IPS-11a (cell line): ENCODE measurements at regions not wholly inside any gene's neighbourhood (a gene's known extent, or its start where the extent isn't known, plus 50 kb on each side); places are given as distances from the start of the nearest gene placed in this dataset.
"Not testable (repeated sequence)": the region's sequence is repeated elsewhere in the genome, so short reads cannot be mapped to it uniquely, and the experiment has no call there.

Source experiments
- H3K4me3 ChIP-seq: one replicate; pipeline ENCODE4 v1.5.1; 2013; ENCODE audit warnings: low read depth, low read length, control low read depth

GRCh38 chr6:57860481-57861315 is 543.3 kb downstream of the PRIM2 start:
- not testable (repeated sequence) for H3K4me3 ChIP-seq

GRCh38 chr6:57870083-57870482 is 552.7 kb downstream of the PRIM2 start:
- H3K4me3 ChIP-seq: not testable (repeated sequence)

GRCh38 chr6:57873424-57873823 is 556.0 kb downstream of the PRIM2 start:
- H3K4me3 ChIP-seq: not testable (repeated sequence)

GRCh38 chr6:57876659-57877058 is 559.2 kb downstream of the PRIM2 start:
- H3K4me3 ChIP-seq: not testable (repeated sequence)

GRCh38 chr6:57877729-57878128 is 560.3 kb downstream of the PRIM2 start:
- H3K4me3 ChIP-seq: not testable (repeated sequence)

GRCh38 chr6:57878792-57879191 is 561.4 kb downstream of the PRIM2 start:
- H3K4me3 ChIP-seq: not testable (repeated sequence)

GRCh38 chr6:57898850-57899249 is 581.4 kb downstream of the PRIM2 start:
- H3K4me3 ChIP-seq: not testable (repeated sequence)

- not testable (repeated sequence) for H3K4me3 ChIP-seq
Observed at GRCh38 chr6:57900687-57901399, 583.4 kb downstream of the PRIM2 start.

- not testable (repeated sequence) for H3K4me3 ChIP-seq
Observed at GRCh38 chr6:57901445-57901844, 584.0 kb downstream of the PRIM2 start.

- H3K4me3 ChIP-seq: not testable (repeated sequence)
Observed at GRCh38 chr6:57904356-57904755, 586.9 kb downstream of the PRIM2 start.

GRCh38 chr6:57915300-57915699 is 597.9 kb downstream of the PRIM2 start:
- not testable (repeated sequence) for H3K4me3 ChIP-seq

- H3K4me3 ChIP-seq: not testable (repeated sequence)
Observed at GRCh38 chr6:57942966-57943365, 625.5 kb downstream of the PRIM2 start.

GRCh38 chr6:57946084-57946768 is 628.8 kb downstream of the PRIM2 start:
- not testable (repeated sequence) for H3K4me3 ChIP-seq

- H3K4me3 ChIP-seq: not testable (repeated sequence)
Observed at GRCh38 chr6:57946769-57947091, 629.3 kb downstream of the PRIM2 start.

GRCh38 chr6:57948481-57948880 is 631.1 kb downstream of the PRIM2 start:
- H3K4me3 ChIP-seq: not testable (repeated sequence)

GRCh38 chr6:57950430-57950829 is 633.0 kb downstream of the PRIM2 start:
- H3K4me3 ChIP-seq: not testable (repeated sequence)

GRCh38 chr6:57966757-57967156 is 649.3 kb downstream of the PRIM2 start:
- not testable (repeated sequence) for H3K4me3 ChIP-seq

GRCh38 chr6:57971956-57972355 is 654.5 kb downstream of the PRIM2 start:
- H3K4me3 ChIP-seq: not testable (repeated sequence)

GRCh38 chr6:57974653-57975052 is 657.2 kb downstream of the PRIM2 start:
- H3K4me3 ChIP-seq: no peak overlapping the region

- H3K4me3 ChIP-seq: not testable (repeated sequence)
Observed at GRCh38 chr6:57975127-57975526, 657.7 kb downstream of the PRIM2 start.

GRCh38 chr6:57976371-57976770 is 658.9 kb downstream of the PRIM2 start:
- not testable (repeated sequence) for H3K4me3 ChIP-seq

- not testable (repeated sequence) for H3K4me3 ChIP-seq
Observed at GRCh38 chr6:57983603-57984002, 666.2 kb downstream of the PRIM2 start.
